Femur (tissue), 1 donor: ENCODE measurements at regions not wholly inside any gene's neighbourhood (a gene's known extent, or its start where the extent isn't known, plus 50 kb on each side); places are given as distances from the start of the nearest gene placed in this dataset.
A peak's percentile ranks its signal among the peaks of the same experiment; 100 is the strongest.
"Not testable (repeated sequence)": the region's sequence is repeated elsewhere in the genome, so short reads cannot be mapped to it uniquely, and the experiment has no call there.

Experiments used
- DNase-seq: peaks from one replicate; pipeline ENCODE4 v3.0.0-alpha.2; 2017

- DNase-seq, result no peak
These were observed 171.4 kb downstream of the TMTC3 start for GRCh38 chr12:88313554-88313953.

- DNase-seq, result no peak
These were observed 172.6 kb downstream of the TMTC3 start for GRCh38 chr12:88314706-88315105.

GRCh38 chr12:88318726-88319125, 176.6 kb downstream of the TMTC3 start:
- no peak for DNase-seq

- DNase-seq, result peak; percentile 22
These were observed 183.1 kb downstream of the TMTC3 start for GRCh38 chr12:88325076-88325815.

- DNase-seq, result no peak
These were observed 183.7 kb downstream of the TMTC3 start for GRCh38 chr12:88325816-88326189.

- no peak for DNase-seq
These were observed 185.2 kb downstream of the TMTC3 start for GRCh38 chr12:88327276-88327675.

GRCh38 chr12:88328090-88328489, 186.0 kb downstream of the TMTC3 start:
- DNase-seq, result no peak

- no peak for DNase-seq
These were observed 187.7 kb downstream of the TMTC3 start for GRCh38 chr12:88329833-88330232.

GRCh38 chr12:88334271-88334670, 192.2 kb downstream of the TMTC3 start:
- DNase-seq, result peak; percentile 22

- no peak for DNase-seq
These were observed 194.1 kb downstream of the TMTC3 start for GRCh38 chr12:88336076-88336739.

GRCh38 chr12:88338486-88338885, 196.4 kb downstream of the TMTC3 start:
- no peak for DNase-seq

GRCh38 chr12:88339254-88339949, 197.3 kb downstream of the TMTC3 start:
- DNase-seq, result no peak

- no peak for DNase-seq
These were observed 197.9 kb downstream of the TMTC3 start for GRCh38 chr12:88339966-88340365.

GRCh38 chr12:88342251-88342806, 200.2 kb downstream of the TMTC3 start:
- no peak for DNase-seq

GRCh38 chr12:88351146-88351545, 209.0 kb downstream of the TMTC3 start:
- no peak for DNase-seq

GRCh38 chr12:88354691-88355090, 212.6 kb downstream of the TMTC3 start:
- DNase-seq, result no peak

- no peak for DNase-seq
These were observed 218.2 kb downstream of the TMTC3 start for GRCh38 chr12:88360343-88360742.

- DNase-seq, result no peak
These were observed 218.8 kb downstream of the KITLG start for GRCh38 chr12:88361493-88361892.

- DNase-seq, result no peak
These were observed 217.8 kb downstream of the KITLG start for GRCh38 chr12:88362439-88362838.

GRCh38 chr12:88365403-88365802, 214.9 kb downstream of the KITLG start:
- DNase-seq, result no peak

- no peak for DNase-seq
These were observed 214.2 kb downstream of the KITLG start for GRCh38 chr12:88366101-88366500.

- DNase-seq, result no peak
These were observed 213.0 kb downstream of the KITLG start for GRCh38 chr12:88367231-88367630.

- DNase-seq, result not testable (repeated sequence)
These were observed 212.2 kb downstream of the KITLG start for GRCh38 chr12:88368077-88368476.
